ENCODE measurements at regions not wholly inside any gene's neighbourhood (a gene's known extent, or its start where the extent isn't known, plus 50 kb on each side); places are given as distances from the start of the nearest gene placed in this dataset.
"Not testable (repeated sequence)": the region's sequence is repeated elsewhere in the genome, so short reads cannot be mapped to it uniquely, and the experiment has no call there.

DNA sequence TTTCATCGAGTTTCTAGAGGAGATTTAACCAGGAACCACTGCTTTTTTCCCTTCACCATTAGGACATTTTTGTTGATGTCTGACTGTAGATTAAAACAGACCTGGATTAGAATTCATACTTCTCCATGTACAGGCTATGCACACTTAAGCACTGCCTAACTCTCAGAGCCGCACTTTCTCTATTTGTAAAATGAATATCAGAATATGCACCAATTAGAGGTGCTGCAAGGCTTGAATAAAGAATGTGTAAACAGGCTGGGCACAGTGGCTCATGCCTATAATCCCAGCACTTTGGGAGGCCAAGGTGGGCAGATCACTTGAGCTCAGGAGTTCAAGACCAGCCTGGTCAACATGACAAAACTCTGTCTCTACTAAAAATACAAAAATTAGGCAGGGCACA is 99.2 kb downstream of the LYZL1 start:
- not testable (repeated sequence) for H3K9me3 Mint-ChIP-seq, H3K4me3 Mint-ChIP-seq, H3K4me1 Mint-ChIP-seq, ATAC-seq, H3K27ac Mint-ChIP-seq, H3K27me3 Mint-ChIP-seq, H3K36me3 Mint-ChIP-seq

DNA sequence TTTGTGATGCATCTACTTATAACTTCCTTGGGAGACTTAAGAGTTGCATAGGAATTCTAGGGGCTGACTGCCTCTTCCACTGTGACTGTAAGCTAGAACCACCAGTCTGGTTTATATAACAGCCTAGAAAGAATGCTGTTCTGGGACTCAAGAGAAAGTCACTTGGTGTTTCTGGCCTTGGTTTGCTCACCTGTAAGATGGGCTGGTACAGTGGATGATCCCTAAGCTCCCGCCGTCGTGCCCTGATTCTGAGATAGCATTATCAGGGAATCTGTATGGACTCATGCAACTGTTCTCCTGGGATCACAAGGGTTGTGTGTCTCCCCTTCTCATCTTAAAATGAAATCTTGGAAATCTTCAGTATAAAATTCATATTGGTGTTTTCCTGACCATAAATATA is 100.6 kb downstream of the LYZL1 start:
- H3K4me1 Mint-ChIP-seq = no peaks in the 10 kb centered on the region
- no peaks in the 10 kb centered on the region for H3K9me3 Mint-ChIP-seq

DNA sequence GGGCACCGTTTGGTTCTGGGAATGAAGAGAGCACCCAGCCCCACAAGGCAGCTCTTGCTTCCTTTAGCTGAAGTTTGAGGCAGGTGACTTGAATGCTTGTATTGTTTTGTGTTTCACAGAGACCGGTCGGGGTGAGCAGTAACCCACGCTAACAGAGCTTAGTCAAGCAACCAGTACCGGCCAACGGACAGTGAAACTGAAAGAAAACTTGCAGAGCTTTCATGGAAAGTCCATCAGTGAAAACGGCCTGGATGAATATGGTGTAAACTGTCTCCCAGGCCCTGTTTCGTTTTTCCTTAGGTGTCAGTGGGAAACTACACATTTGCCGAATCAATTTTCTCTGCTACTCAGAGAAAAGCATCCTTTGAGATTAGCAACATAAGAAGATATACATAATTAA is 101.1 kb downstream of the LYZL1 start:
- no peak for ATAC-seq
- Mint-ChIP-seq H3K4me3 (no peak overlapping the region), H3K9me3 (no peaks in the 10 kb centered on the region), H3K27me3 (no peaks in the 10 kb centered on the region), H3K27ac (no peak overlapping the region), H3K4me1 (no peaks in the 10 kb centered on the region), H3K36me3 (no peaks in the 10 kb centered on the region)

More for the DNA sequence above, 100.6 kb downstream of the LYZL1 start:
- Mint-ChIP-seq H3K4me3 (no peak overlapping the region), H3K36me3 (no peaks in the 10 kb centered on the region), H3K27me3 (no peaks in the 10 kb centered on the region), H3K27ac (no peak overlapping the region)
- ATAC-seq = no peak

DNA sequence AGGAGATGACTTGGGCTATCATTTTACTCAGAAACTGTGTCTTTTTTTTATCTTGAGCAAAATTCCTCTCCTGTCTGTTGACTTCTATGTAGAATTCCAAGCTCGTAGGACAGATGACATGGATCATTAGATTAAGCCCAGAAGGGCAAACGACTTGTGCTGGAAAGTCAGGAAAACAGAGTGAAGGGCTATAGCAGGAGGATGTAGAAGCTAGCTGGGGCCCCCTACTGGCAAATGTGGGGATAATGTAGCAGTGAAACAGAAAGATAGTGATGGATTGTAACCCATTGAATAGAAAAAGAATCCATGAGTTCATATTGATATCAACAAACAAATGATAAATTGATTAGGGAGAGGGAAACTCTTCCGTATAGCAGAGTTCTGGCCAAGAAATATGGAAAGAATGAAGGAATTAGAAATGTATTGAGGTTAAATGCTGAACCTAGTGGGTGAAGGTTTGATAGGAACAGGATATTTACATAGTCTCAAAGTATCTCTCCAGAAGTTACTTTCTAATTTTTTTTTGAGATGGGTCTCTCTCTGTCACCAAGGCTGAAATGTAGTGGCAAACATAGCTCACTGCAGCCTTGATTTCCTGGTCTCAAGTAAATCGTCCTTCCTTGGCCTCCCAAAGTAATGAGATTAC is 103.6 kb downstream of the LYZL1 start:
- ATAC-seq = no peak

DNA sequence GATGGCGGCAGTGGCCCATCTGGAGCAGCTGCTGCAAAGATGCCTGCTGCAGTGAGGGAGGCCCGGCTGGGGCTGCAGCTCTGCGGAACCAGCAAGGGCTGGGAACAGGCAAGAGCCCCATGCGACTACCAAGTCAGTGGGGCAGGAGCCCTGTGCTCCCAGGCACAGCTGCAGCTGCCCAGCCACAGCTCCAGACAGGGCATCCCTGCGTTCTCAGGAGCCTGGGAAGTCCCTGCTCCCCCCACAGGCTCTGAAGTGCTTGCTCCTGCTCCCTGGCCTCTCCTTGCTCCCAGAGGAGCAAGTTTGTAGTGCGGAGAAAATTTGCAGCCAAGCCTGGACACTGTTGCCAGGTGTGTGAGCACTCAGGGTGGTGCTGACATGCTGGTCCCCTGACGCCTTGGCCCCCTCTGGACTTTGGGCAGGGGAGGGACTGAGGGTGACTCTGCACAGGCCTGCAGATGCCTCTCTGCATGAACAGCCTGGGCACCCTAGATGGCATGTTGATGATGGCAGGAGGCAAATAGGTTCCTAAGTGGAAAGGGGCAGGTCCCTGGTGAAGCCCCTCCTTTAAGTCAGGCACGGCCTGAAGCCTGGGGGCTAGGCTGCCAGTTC is 105.6 kb downstream of the LYZL1 start:
- Mint-ChIP-seq H3K36me3 (no peaks in the 10 kb centered on the region), H3K27me3 (peaks cover 31% of the 10 kb centered on the region), H3K4me1 (no peaks in the 10 kb centered on the region), H3K4me3 (no peak overlapping the region), H3K9me3 (no peaks in the 10 kb centered on the region), H3K27ac (no peak overlapping the region)
- ATAC-seq = peak; percentile 29

More for the DNA sequence above, 103.6 kb downstream of the LYZL1 start:
- H3K4me1 Mint-ChIP-seq = no peaks in the 10 kb centered on the region
- H3K27me3 Mint-ChIP-seq = peaks cover 22% of the 10 kb centered on the region
- H3K36me3 Mint-ChIP-seq = no peaks in the 10 kb centered on the region
- H3K4me3 Mint-ChIP-seq = no peak overlapping the region
- H3K9me3 Mint-ChIP-seq = no peaks in the 10 kb centered on the region
- no peak overlapping the region for H3K27ac Mint-ChIP-seq

DNA sequence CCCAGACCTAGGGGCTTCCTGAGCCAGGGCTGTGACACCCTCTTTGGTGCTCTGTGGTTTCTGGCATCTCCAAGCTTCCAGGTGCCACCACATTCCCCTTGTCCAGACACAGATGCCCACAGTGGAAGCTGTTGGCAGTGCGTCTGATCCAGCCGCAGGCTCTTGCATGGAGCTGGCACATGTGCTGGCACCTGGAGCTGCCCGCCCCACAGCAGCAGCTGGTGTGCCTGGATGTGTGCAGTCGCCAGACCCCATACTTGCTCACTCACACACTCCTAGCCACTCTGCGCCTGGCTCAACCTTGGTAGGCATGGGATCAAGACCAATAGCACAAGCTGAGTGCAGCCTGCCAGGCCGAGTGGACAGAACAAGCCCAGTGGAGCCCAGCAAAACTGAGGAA is 106.5 kb downstream of the LYZL1 start:
- H3K27me3 Mint-ChIP-seq = peaks cover 41% of the 10 kb centered on the region
- H3K4me1 Mint-ChIP-seq = no peaks in the 10 kb centered on the region
- no peaks in the 10 kb centered on the region for H3K36me3 Mint-ChIP-seq
- no peak overlapping the region for H3K4me3 Mint-ChIP-seq
- no peak for ATAC-seq
- H3K27ac Mint-ChIP-seq = no peak overlapping the region
- H3K9me3 Mint-ChIP-seq = no peaks in the 10 kb centered on the region

DNA sequence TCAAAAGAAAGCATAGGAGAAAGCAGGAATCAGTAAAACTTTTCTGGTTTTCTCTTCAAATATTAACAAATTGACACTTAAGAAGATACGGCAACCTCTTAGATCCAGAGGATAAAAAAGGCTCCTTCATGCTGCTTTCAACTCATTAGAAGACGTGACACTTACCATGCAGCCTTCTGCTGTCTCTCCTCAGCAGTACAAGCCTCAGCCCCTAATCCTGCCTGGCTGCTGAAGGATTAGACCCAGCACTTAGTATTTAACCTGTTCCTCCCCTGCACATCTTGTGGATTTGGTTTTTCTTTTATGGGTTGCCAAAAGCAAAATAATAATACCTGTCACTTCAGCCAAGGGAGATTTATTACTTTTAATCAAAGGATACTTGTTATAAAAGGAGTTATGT is 108.4 kb downstream of the LYZL1 start:
- Mint-ChIP-seq H3K27ac (no peak overlapping the region), H3K27me3 (peaks cover 41% of the 10 kb centered on the region), H3K4me1 (no peaks in the 10 kb centered on the region), H3K9me3 (no peaks in the 10 kb centered on the region), H3K36me3 (no peaks in the 10 kb centered on the region), H3K4me3 (no peak overlapping the region)
- no peak for ATAC-seq

DNA sequence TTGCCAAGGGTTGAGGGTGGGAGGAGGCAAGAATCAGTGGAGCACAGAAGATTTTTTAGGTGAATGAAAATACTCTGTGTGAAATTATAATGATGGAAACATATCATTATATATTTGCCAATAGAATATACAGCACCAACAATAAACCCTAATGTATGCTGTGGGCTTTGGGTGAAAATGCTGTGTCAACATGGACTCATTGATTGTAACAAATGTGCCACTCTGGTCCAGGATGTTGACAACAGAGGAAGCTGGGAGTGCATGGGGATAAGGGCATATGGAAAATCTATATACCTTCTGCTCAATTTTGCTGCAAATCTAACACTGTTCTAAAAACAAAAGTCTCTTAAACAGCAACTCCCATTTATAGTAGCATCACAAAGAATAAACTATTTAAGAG is 114.3 kb downstream of the LYZL1 start:
- no peaks in the 10 kb centered on the region for H3K4me1 Mint-ChIP-seq
- no peak for ATAC-seq
- no peak overlapping the region for H3K27ac Mint-ChIP-seq
- H3K4me3 Mint-ChIP-seq = no peak overlapping the region
- peaks cover 16% of the 10 kb centered on the region for H3K27me3 Mint-ChIP-seq
- H3K36me3 Mint-ChIP-seq = no peaks in the 10 kb centered on the region
- peaks cover 2% of the 10 kb centered on the region for H3K9me3 Mint-ChIP-seq

DNA sequence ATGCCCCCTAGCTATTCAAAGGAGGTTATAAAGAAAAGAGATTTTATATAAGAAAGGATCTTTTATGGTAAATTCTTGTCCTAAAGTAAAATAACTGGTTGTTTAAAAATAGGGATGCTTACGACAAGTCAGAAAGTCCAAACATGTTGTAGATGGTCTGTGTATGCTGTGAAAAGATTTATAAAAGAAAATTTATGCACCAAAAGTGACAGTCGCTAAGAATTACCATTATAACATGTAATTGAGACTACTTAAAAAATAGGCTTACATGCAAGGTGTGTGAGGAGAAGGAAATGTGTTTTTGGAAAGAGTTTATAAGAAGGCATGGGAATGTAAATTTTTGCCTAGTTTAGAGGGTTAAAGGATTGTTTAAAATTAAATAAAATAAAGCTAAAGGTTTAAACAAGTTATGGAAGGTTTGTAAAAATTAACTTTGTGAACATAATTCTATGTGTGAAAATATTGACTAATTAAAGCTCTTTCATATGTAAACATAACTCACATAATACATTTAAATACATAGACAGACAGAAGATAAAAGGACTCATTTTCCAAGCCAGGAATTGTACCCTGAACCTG is 118.5 kb downstream of the LYZL1 start:
- H3K9me3 Mint-ChIP-seq = peaks cover 2% of the 10 kb centered on the region
- H3K36me3 Mint-ChIP-seq = no peaks in the 10 kb centered on the region
- no peak overlapping the region for H3K4me3 Mint-ChIP-seq
- peaks cover 10% of the 10 kb centered on the region for H3K4me1 Mint-ChIP-seq
- H3K27ac Mint-ChIP-seq = no peak overlapping the region
- ATAC-seq = no peak
- no peaks in the 10 kb centered on the region for H3K27me3 Mint-ChIP-seq

All from stimulated activated memory B cell treated with anti-CD40 and anti-IgM and Interleukin-4, amounts not matched to agents 10 μg/mL and 1 μg/mL and 100 μg/mL, for 72 hours (primary cell).